ENCODE measurements at regions not wholly inside any gene's neighbourhood (a gene's known extent, or its start where the extent isn't known, plus 50 kb on each side); places are given as distances from the start of the nearest gene placed in this dataset.
"Not testable (repeated sequence)": the region's sequence is repeated elsewhere in the genome, so short reads cannot be mapped to it uniquely, and the experiment has no call there.

- no peak for DNase-seq
Observed at GRCh38 chr1:80540596-80540995, 1260.1 kb upstream of the ADGRL2 start.

DNA sequence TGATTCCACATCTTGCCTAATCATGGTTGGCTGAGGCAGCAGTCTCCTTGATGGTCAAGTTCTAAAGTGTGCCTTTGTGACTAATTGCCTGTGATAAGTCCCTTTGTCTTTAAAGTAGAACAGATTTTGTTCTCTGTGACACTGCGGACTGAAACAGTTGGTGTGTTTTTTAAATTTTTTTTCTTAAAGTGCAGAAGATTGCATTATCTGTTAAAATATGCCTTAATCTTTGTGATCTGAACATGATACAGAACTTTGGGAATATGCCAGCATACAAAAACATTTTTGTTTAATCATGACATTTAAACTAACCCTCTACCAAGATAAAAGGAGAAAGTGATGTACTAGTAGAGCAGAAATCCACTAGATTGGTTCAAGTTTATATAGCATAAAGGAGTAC, 1260.6 kb upstream of the ADGRL2 start:
- DNase-seq = no peak

GRCh38 chr1:80539298-80539697, 1261.4 kb upstream of the ADGRL2 start:
- DNase-seq = not testable (repeated sequence)

GRCh38 chr1:80536461-80536860, 1264.3 kb upstream of the ADGRL2 start:
- DNase-seq = no peak

GRCh38 chr1:80535466-80535865, 1265.3 kb upstream of the ADGRL2 start:
- no peak for DNase-seq

DNA sequence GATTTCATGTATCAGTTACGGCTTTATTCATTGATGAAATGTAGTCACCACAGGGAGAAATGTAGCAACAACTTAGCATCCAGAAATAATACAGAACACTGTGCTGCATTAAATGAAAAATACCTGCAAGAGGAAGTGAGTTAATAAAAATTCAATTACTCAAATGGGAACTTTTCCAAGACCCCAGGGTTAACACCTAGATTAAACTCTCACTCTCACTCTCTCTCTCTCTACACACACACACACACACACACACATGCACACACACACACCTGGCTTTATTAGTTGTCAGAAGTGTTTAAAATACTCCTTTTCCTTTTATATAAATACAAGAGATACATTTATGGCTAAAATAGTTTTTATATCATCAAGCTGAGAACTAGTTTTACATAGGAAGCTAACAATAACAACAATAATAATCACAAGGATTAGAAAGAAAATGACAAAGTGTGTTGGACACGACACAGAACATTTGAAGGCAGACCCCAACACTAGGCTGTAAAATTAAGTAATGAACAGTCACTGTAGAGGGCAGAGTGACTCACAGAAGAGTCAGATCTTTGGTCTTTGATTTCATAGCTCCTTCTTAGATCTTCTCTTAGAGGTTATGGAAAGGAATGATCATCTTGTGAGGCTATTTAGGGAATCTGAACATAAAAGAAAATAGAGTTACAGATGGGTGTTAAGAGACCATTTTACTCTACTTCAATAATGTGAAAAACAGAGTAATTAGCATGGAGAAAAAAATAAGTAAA, 1266.0 kb upstream of the ADGRL2 start:
- no peak for DNase-seq

DNA sequence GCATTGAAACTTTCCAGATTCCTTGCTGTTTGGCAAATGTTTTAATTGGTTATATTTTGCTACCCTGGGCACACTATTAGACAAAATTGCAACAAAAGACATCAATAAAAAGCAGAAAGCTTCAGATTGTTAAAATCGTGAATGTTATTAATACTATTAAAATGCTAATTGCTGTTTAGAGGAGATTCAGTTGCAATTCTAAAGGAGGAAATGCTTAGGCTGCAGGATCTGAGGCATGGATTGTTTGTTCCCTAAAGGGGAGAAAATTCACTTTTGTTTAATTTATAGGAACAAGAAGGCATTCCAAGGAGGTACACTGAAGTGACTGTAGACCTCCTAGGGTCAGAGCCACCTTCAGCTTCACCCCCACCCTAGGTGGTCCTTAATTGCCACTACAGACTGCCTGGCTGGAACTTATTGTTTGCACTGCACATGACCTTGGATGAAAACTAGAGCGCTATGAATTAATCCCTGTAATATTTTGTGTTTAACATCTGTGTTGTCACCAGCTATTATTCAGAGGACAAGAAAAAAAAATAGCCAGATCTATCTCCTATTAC, 1266.9 kb upstream of the ADGRL2 start:
- no peak for DNase-seq

DNA sequence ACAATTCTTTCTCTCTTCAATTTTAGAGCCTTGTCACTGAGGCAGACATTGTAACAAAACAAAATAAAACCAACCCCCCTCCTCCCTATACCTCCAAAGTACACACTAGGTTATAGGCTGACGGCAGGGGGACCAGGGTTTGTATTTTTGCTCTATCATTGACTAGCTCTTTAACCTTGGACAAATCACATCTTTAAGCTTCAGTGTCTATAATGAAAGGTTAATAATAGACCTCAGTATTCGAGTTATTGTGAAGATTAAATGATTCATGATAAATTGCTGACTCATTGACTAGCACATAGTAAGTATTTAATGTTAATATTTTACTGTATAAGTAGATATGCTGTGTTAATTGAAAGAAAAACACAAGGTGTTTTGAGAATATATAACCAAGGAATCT, 1267.6 kb upstream of the ADGRL2 start:
- no peak for DNase-seq

- DNase-seq = no peak
Observed at GRCh38 chr1:80531182-80531581, 1269.6 kb upstream of the ADGRL2 start.

- DNase-seq = no peak
Observed at GRCh38 chr1:80529546-80529945, 1271.2 kb upstream of the ADGRL2 start.

GRCh38 chr1:80523861-80524260, 1276.9 kb upstream of the ADGRL2 start:
- DNase-seq = no peak

DNA sequence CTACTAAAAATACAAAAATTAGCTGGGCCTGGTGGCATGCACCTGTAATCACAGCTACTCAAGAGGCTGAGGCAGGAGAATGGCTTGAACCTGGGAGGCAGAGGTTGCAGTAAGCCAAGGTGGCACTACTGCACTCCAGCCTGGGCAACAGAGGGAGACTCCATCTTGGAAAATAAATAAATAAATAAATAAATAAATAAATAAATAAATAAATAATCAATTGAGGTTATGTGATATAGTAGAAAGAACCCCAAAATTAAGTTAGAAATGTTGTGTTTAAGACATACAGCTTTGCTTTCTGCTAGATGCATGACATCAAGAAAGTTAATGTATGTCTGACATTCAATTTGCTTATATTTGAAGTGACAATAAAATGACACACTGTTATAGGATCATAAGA, 1277.7 kb upstream of the ADGRL2 start:
- not testable (repeated sequence) for DNase-seq

DNA sequence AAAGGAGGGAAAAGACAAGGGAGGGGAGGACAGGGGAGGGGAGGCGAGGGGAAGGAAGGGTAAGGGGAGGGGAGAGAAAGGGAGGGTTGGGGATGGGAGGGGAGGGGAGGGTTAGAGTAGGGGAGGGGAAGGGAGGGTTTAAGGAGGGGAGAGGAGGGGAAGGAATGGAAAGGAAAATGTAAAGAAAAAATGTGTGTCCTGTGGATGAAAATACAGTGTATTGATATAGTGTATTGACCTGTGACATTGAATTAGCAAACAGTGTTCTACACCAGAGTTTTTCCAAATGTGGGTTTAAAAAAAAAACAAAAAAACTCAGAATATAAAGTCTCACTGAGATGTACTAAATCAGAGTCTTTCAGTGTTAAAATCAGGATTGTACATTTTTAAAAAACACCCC, 1279.8 kb upstream of the ADGRL2 start:
- no peak for DNase-seq

- DNase-seq = no peak
Observed at GRCh38 chr1:80517062-80517461, 1283.7 kb upstream of the ADGRL2 start.

DNA sequence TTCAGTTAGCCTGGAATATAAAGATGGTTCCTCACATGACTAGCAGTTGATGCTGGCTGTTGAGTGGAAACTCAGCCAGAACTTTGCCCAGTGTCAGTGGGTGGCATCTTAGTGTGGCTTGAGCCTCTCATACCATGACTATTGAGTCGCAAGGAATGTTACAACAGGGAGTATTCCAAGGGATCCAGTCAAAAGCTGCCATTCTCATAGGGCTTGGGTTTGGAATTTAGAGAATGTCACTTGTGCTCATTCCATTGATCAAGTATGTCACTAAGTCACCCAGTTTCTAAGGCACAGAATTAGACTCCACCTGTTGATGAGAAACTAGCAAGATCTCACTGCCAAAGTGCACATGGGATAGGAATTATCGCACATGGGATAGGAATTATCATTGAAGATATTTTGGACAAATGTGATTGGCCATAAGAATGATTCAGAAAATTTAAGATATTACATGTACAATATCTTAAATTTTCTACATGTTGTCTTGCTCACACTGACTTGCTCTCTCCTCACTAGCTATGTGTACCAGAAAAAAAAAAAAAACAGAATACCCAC, 1290.7 kb upstream of the ADGRL2 start:
- DNase-seq = no peak

GRCh38 chr1:80506216-80506615, 1294.5 kb upstream of the ADGRL2 start:
- DNase-seq = no peak

DNA sequence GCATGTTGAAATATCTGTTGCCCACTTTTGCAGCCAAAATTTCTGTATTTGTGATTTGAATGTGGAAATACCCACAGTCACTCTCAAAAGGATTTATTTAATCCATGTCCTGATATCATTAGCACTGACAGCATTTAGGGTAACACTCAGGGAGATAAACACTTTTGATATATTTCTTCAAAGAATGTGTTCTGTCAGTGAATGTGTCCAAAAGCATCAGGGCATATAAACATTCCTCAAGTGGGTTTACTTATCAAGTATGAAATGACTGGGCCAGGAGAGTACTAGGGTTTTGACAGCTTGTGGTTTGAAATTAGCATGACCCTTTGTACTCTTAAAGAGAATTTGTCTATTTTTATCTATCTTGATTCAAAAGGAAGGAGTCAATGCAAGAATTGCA, 1302.1 kb upstream of the ADGRL2 start:
- DNase-seq = no peak

GRCh38 chr1:80495806-80496205, 1304.9 kb upstream of the ADGRL2 start:
- DNase-seq = no peak

DNA sequence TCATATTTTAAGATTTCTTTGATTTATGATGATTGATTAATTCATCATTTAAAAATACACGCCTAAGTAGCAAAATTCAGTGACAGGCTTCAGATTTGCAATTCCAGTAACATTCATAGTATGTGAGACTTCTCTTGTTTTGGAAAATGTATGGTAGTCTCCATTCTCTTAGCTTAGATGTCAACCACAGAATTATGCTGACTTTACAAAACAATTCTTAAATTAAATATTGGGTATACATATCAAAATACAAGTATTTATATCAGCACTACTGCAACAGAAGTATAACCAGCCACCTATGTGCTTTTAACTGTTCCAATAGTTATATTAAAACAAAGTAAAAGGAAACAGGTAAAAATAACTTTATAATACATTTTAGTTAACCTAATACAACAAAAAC, 1328.6 kb upstream of the ADGRL2 start:
- DNase-seq = no peak

DNA sequence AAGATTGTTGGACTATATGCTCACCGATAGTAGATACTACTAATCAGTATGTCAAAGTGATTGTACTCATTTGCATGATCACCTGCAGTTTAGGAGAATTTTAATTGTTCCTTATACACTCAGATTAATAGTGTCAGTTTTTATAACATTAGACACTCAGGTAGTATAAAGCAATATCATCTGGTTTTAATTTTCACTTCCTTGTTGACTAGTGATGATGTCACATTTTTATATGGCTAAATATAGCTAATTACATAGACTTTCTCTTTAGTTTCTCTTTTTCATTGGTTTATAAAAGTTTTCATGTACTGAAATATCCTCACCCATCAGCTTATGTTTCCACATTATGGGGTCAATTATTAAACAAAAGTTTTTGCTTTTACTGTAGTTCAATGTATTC, 1332.4 kb upstream of the ADGRL2 start:
- no peak for DNase-seq

DNA sequence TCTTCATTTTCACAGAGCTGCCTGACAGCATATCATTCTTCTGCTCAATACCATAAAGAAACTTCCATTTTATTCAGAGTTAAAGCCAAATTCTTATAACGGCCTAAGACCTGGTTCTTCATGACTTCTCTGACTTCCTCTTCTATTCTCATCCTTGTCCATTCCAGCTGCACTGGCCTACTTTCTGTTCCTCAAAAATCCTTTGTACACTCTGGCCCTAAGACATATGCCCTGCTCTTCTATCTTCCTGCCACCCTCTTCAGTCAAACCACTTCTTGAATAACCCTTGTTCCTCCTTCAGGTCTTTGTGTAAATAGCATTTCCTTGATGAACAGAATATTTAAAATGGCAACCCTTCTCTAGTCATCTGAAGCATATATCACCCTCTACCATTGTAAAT, 1338.7 kb upstream of the ADGRL2 start:
- DNase-seq = no peak

GRCh38 chr1:80457409-80457808, 1343.3 kb upstream of the ADGRL2 start:
- DNase-seq = no peak

- no peak for DNase-seq
Observed at GRCh38 chr1:80453775-80454174, 1347.0 kb upstream of the ADGRL2 start.

DNA sequence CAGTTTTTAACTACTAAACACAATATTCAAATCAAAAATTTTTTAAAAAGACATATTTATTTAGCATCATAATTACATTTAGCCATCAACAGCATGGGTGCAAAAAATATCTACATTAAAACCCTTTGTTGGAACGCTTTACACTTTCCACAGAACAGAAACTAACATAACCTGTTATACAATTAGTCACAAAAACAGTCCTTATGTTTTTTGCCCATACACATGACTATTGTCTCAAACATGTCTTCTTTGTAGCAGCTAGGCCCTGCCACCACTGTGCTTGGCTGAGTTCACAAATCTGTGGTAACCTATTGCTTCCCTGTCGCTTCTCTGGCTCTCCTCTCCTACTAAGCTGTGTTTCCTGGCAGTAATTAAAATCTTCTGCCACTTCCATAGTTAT, 1350.0 kb upstream of the ADGRL2 start:
- DNase-seq = no peak

- no peak for DNase-seq
Observed at GRCh38 chr1:80448081-80448480, 1352.7 kb upstream of the ADGRL2 start.
